Liver (tissue), 8 donors: ENCODE measurements at regions not wholly inside any gene's neighbourhood (a gene's known extent, or its start where the extent isn't known, plus 50 kb on each side); places are given as distances from the start of the nearest gene placed in this dataset.
"Not testable (repeated sequence)": the region's sequence is repeated elsewhere in the genome, so short reads cannot be mapped to it uniquely, and the experiment has no call there.

Experiments used
- DNase-seq: peaks from one replicate; pipeline ENCODE4 v3.0.0-alpha.2; 2017; ENCODE audit warnings: low spot score
- H3K27ac ChIP-seq, 2 donors: one replicate each; pipeline ENCODE4 v1.7.0; 2013; ENCODE audit warnings: inconsistent platforms in 2 of 2, low read length in 2 of 2, control low read depth in 1 of 2, low read depth in 1 of 2, mild to moderate bottlenecking in 1 of 2
- H3K27me3 ChIP-seq, 4 donors: one replicate each; pipeline versions ENCODE4 v1.6.1 to v1.7.0; 2013; ENCODE audit warnings: low read length in 3 of 4, inconsistent platforms in 1 of 4, mild to moderate bottlenecking in 1 of 4, moderate library complexity in 1 of 4; ENCODE audit not compliant: control insufficient read depth in 4 of 4, insufficient read depth in 4 of 4
- H3K36me3 ChIP-seq, 4 donors: one replicate each; pipeline versions ENCODE4 v1.6.1 to v1.7.0; 2013; ENCODE audit warnings: low read length in 3 of 4, mild to moderate bottlenecking in 3 of 4, low read depth in 1 of 4, moderate library complexity in 1 of 4; ENCODE audit not compliant: control insufficient read depth in 4 of 4, insufficient read depth in 3 of 4
- H3K4me1 ChIP-seq, 4 donors: one replicate each; pipeline versions ENCODE4 v1.6.1 to v1.7.0; 2013; ENCODE audit warnings: low read length in 3 of 4, mild to moderate bottlenecking in 3 of 4, moderate library complexity in 1 of 4; ENCODE audit not compliant: control insufficient read depth in 4 of 4, insufficient read depth in 4 of 4
- H3K4me3 ChIP-seq, 3 donors: one replicate each; pipeline versions ENCODE4 v1.6.1 to v1.7.0; 2013; ENCODE audit warnings: low read length in 3 of 3, control low read depth in 1 of 3, low read depth in 1 of 3, mild to moderate bottlenecking in 1 of 3
- H3K9ac ChIP-seq, 2 donors: one replicate each; pipeline ENCODE4 v1.7.0; 2013; ENCODE audit warnings: low read length in 2 of 2, mild to moderate bottlenecking in 2 of 2, moderate library complexity in 2 of 2, control low read depth in 1 of 2, low read depth in 1 of 2
- H3K9me3 ChIP-seq, 4 donors: one replicate each; pipeline versions ENCODE4 v1.6.1 to v1.7.0; 2013; ENCODE audit warnings: low read length in 3 of 4; ENCODE audit not compliant: control insufficient read depth in 4 of 4
- ATF3 ChIP-seq: IDR thresholded peaks from 2 replicates; pipeline ENCODE4 v1.6.1; 2016; ENCODE audit warnings: antibody characterized with exemption
- CTCF ChIP-seq: fragments of 150-350 bp; IDR thresholded peaks from 2 replicates; pipeline ENCODE4 v1.5.1; 2017; ENCODE audit warnings: improper control_type of control experiment, low read depth, low read length; ENCODE audit not compliant: missing input control
- EGR1 ChIP-seq, 2 donors: IDR thresholded peaks; 2 replicates each; pipeline ENCODE4 v1.6.1; 2016 to 2018; ENCODE audit warnings: antibody characterized with exemption in 2 of 2, low read depth in 2 of 2
- FOXA2 ChIP-seq: IDR thresholded peaks from 2 replicates; pipeline ENCODE4 v1.6.1; 2016; ENCODE audit warnings: antibody characterized with exemption
- HNF4A ChIP-seq, 2 donors: conservative IDR thresholded peaks; 2 replicates each; pipeline ENCODE4 v1.6.1; 2016; ENCODE audit warnings: antibody characterized with exemption in 2 of 2, mild to moderate bottlenecking in 2 of 2
- HNF4G ChIP-seq: IDR thresholded peaks from 2 replicates; pipeline ENCODE4 v1.6.1; 2016; ENCODE audit warnings: antibody characterized with exemption
- JUND ChIP-seq, 2 donors: IDR thresholded peaks; 2 replicates each; pipeline ENCODE4 v1.6.1; 2016; ENCODE audit warnings: antibody characterized with exemption in 2 of 2
- MAX ChIP-seq: IDR thresholded peaks from 2 replicates; pipeline ENCODE4 v1.6.1; 2016; ENCODE audit warnings: antibody characterized with exemption
- NR2F2 ChIP-seq: IDR thresholded peaks from 2 replicates; pipeline ENCODE4 v1.6.1; 2016; ENCODE audit warnings: antibody characterized with exemption
- RAD21 ChIP-seq, 2 donors: IDR thresholded peaks; 2 replicates each; pipeline ENCODE4 v1.6.1; 2016; ENCODE audit warnings: antibody characterized with exemption in 2 of 2, mild to moderate bottlenecking in 2 of 2
- REST ChIP-seq: IDR thresholded peaks from 2 replicates; pipeline ENCODE4 v1.6.1; 2016; ENCODE audit warnings: antibody characterized with exemption, mild to moderate bottlenecking
- SP1 ChIP-seq: IDR thresholded peaks from 2 replicates; pipeline ENCODE4 v1.6.1; 2018; ENCODE audit warnings: antibody characterized with exemption, mild to moderate bottlenecking
- TAF1 ChIP-seq: conservative IDR thresholded peaks from 2 replicates; pipeline ENCODE4 v1.6.1; 2016; ENCODE audit warnings: antibody characterized with exemption, mild to moderate bottlenecking
- YY1 ChIP-seq: IDR thresholded peaks from 2 replicates; pipeline ENCODE4 v1.6.1; 2016; ENCODE audit warnings: antibody characterized with exemption, mild to moderate bottlenecking
- ZBTB33 ChIP-seq: IDR thresholded peaks from 2 replicates; pipeline ENCODE4 v1.6.1; 2016; ENCODE audit warnings: antibody characterized with exemption
- WGBS: extraction: QIAGEN DNeasy Blood & Tissue Kit; methylation state at CpG from one replicate; pipeline ENCODE4 v1.1.7; 2013; 5-methylcytosine and 5-hydroxymethylcytosine counted together
- donor health status: healthy.
- donor health status: healthy.
- donor health status: healthy.
- donor health status: healthy.
- donor health status: healthy.

GRCh38 chr2:63701406-63701805, 112.6 kb downstream of the MDH1 start:
- Histone ChIP-seq H3K9me3 (no peaks in the 10 kb centered on the region), H3K27me3 (no peaks in the 10 kb centered on the region), H3K4me1 (peaks cover 7 to 32% (median 25%) of the 10 kb centered on the region in 4 donors), H3K36me3 (no peaks in the 10 kb centered on the region), H3K9ac (no peak overlapping the region), H3K4me3 (no peak overlapping the region), H3K27ac (no peak overlapping the region)
- DNase-seq = no peak
- TF ChIP-seq HNF4G = no peak
- no peak for TF ChIP-seq TAF1
- TF ChIP-seq MAX = no peak

GRCh38 chr2:63706084-63706483, 117.3 kb downstream of the MDH1 start:
- H3K4me3 ChIP-seq, H3K27me3 ChIP-seq, H3K9ac ChIP-seq, H3K27ac ChIP-seq, H3K9me3 ChIP-seq, H3K36me3 ChIP-seq, DNase-seq, H3K4me1 ChIP-seq: not testable (repeated sequence)
- 98% methylated on average over 3 of the region's 3 CpGs for WGBS

- no peak overlapping the region for H3K9ac ChIP-seq
- H3K36me3 ChIP-seq = no peaks in the 10 kb centered on the region
- H3K4me1 ChIP-seq = peaks cover 0 to under 1% (median under 1%) of the 10 kb centered on the region in 4 donors
- no peak overlapping the region for H3K27ac ChIP-seq
- H3K9me3 ChIP-seq = no peaks in the 10 kb centered on the region
- 92% methylated on average over 1 of the region's 1 CpG for WGBS
- no peak for TF ChIP-seq CTCF
- no peak for TF ChIP-seq EGR1 (IDR thresholded peaks at IDR 0.05; ENCODE audit: low read depth in 2 of 2)
- TF ChIP-seq HNF4G = no peak
- no peak for TF ChIP-seq SP1
- TF ChIP-seq HNF4A (conservative IDR thresholded peaks at IDR 0.05) = no peak
- no peak for TF ChIP-seq NR2F2
- TF ChIP-seq FOXA2 = no peak
- TF ChIP-seq ATF3 = no peak
- TF ChIP-seq REST = no peak
- TF ChIP-seq RAD21 (IDR thresholded peaks at IDR 0.05) = no peak
- no peak for TF ChIP-seq YY1
- TF ChIP-seq ZBTB33 = no peak
- TF ChIP-seq MAX = no peak
- TF ChIP-seq JUND (IDR thresholded peaks at IDR 0.05) = no peak
- no peaks in the 10 kb centered on the region for H3K27me3 ChIP-seq
- DNase-seq = no peak
- H3K4me3 ChIP-seq = no peak overlapping the region
Measured at GRCh38 chr2:63710732-63711131, 122.0 kb downstream of the MDH1 start.
